ENCODE measurements at regions not wholly inside any gene's neighbourhood (a gene's known extent, or its start where the extent isn't known, plus 50 kb on each side); places are given as distances from the start of the nearest gene placed in this dataset.

- DNase-seq (ENCODE audit: low read depth, low spot score), result no peak
Observed at GRCh38 chr5:74237571-74238145, 402.9 kb downstream of the ENC1 start.

- DNase-seq (ENCODE audit: low read depth, low spot score), result no peak
Observed at GRCh38 chr5:74235552-74235951, 405.0 kb downstream of the ENC1 start.

- DNase-seq (ENCODE audit: low read depth, low spot score), result no peak
Observed at GRCh38 chr5:74233571-74233970, 407.0 kb downstream of the ENC1 start.

DNA sequence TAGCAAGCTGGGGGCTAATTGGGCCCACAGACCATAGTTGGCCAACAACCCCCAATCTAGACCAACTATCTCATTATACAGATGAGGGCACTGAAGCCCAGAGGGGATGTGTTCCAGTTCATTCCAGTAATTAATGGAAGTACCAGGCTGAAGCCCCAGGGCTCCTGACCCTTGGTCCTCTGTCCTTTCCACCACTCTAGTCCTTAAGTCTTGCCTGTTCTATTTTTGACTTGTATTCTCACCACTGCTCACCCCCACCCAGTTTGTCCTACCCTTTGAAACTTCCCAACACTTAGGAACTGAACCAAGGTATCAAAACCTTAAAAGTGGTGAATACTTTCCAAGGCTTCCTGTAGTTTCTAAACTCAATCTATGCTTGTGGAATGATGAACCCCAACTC lies 407.4 kb downstream of the ENC1 start:
- no peak for DNase-seq (ENCODE audit: low read depth, low spot score)

- DNase-seq (ENCODE audit: low read depth, low spot score), result no peak
Observed at GRCh38 chr5:74232276-74232675, 408.3 kb downstream of the ENC1 start.

- DNase-seq (ENCODE audit: low read depth, low spot score), result no peak
Observed at GRCh38 chr5:74231697-74232096, 408.8 kb downstream of the ENC1 start.

DNA sequence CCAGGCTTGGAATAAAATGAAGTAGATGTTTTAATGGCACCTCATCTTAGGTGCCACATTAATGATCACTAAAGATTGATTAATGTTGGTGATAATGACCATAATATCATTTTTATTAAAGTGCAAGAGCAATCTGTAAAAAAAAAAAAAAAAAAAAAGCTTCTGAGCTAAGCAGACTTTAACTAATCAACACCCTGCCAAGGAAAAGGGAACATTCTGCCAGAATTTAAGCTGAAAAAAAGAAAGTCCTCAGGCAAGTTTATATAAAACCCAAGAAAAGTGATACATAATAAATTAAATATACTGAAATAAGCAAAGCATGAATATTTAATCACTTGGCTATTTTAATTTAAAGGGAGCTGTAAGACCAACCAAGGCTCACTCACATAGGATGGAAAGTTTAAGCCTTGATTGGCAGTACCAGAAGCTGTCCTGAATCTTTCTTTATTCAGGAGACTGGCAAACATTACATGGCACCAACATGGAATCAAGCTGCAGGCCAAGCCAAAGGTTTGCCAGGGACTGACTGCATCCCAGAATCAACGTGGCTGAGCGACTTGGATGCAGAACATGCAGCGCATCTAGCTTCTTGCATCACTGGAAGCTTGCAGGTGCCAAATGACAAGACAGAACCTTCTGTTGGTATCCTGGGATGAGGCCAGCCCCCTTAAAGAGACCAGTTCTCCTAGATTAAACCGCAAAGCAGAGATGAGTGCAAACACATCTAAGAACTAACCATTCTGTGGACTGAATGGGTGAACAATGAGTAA lies 413.6 kb downstream of the ENC1 start:
- no peak for DNase-seq (ENCODE audit: low read depth, low spot score)

- no peak for DNase-seq (ENCODE audit: low read depth, low spot score)
Observed at GRCh38 chr5:74225587-74225986, 414.9 kb downstream of the ENC1 start.

- no peak for DNase-seq (ENCODE audit: low read depth, low spot score)
Observed at GRCh38 chr5:74224331-74224730, 416.2 kb downstream of the ENC1 start.

DNA sequence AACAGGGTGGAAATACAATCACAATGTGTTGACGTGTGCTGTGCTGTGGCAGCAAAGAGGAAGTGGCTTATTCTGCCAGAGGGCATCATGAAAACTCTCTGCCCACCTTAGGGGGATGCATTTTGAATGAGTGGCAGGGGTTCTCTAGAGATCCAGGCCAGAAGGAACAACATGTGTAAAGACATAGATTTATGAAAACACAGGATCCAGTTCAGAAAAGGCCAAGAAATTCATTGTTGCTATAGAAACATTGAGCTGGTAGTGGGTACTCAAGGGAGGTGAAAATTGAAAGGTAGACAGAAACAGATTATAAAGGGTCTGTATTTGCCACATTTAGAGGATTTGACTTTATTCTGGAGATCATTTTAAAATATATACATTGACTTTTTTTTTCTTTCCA lies 417.7 kb downstream of the ENC1 start:
- DNase-seq (ENCODE audit: low read depth, low spot score), result no peak

GRCh38 chr5:74221413-74221812 lies 419.1 kb downstream of the ENC1 start:
- DNase-seq (ENCODE audit: low read depth, low spot score), result no peak

- DNase-seq (ENCODE audit: low read depth, low spot score), result no peak
Observed at GRCh38 chr5:74216012-74216411, 424.5 kb downstream of the ENC1 start.

GRCh38 chr5:74212336-74212735 lies 428.2 kb downstream of the ENC1 start:
- DNase-seq (ENCODE audit: low read depth, low spot score), result no peak

DNA sequence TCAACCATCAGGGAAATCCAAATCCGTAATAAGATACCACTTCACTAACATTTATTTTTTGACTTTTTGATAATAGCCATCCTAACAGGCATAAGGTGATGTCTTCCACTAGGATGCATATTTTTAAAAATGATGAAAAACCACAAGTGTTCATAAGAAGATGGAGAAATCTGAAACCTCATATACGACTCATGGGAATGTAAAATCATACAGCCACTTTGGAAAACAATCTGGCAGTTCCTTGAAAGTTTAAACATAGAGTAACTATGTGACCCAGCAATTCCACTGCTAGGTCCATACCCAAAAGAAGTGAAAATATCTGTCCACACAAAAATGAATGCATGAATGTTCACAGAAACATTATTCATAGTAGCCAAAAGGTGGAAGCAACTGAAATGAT lies 431.0 kb downstream of the ENC1 start:
- DNase-seq (ENCODE audit: low read depth, low spot score), result no peak

DNA sequence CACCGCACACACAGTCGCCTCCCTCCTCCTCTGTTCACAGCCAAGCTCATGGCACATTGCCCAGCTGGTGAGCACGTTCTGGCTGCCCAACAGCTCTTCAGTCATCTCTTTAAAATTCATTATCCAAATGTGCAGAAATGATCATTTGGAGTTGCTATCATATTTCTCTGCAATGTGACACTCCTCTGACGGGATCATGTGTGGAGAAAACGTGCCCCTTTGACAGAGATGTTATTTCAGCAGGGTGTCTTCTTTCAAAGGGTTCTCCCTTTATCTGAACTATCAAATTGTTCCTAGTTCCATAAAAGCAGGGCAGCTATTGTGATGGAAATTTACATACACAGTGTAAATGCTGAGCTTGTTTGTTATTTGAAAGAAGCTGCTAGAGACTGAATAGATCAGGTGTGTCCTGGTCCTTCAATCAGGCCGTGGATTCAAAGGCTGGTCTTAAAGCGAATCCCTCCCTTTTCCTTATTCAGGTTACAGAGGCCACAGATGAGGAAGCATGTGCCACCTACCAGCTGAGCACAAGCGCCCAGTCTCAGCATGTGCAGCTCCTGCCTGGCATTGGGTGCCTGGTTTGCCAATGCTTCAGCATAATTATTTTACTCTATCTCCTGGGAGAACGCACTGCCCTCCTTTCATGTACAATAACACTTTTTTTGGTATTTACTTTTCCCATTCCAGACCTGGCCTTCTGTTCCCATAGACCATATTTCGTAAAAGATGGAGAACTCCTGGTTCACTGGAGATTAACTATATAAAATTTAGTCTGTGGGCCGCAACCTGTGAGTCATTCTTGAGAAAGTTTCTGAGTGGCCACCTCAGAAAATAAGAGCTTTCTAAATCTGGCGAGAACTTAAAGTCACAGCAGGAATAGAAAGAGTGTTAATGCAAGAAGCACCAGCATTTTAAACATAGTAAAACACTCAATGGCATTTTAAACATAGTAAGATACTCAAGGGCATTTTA lies 433.7 kb downstream of the ENC1 start:
- DNase-seq (ENCODE audit: low read depth, low spot score), result peak; percentile 28

DNA sequence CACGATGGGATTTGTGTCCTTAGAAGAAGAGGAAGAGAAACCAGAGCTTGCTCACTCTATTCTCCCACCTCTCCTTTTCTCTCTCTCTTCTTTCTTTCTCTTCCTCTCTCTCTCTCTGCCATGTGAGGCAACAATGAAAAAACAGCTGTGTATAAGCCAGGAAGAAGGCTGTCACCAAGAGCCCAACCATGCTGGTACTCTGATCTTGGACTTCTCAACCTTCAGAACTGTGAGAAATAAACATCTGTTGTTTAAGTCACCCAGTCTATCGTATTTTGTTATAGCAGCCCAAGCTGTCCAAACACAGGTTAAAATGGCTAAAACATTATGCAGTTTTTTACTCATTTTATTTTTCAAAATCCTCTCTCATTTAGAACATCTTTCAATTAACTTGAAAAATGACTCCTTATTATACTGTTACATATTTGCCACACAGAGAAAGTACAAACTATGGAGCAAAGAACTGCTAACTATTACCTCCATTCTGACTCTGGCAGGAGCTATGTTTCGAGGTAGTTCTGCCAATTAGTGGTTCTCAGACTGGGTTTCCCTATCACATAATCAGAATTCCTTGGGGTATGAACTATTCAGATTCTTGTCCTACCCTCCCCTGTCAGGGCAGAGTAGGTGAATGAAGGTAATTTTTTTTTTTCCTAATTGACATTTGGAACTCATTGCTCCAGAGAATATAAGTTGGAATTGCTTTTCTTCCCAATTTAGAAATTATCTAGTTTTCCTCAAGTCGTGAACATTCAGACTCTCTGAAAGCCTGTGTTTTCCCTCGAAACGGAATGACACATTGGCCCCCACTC lies 434.6 kb downstream of the ENC1 start:
- DNase-seq (ENCODE audit: low read depth, low spot score), result no peak

GRCh38 chr5:74201334-74202081 lies 439.0 kb downstream of the ENC1 start:
- DNase-seq (ENCODE audit: low read depth, low spot score), result no peak

GRCh38 chr5:74200560-74200959 lies 440.0 kb downstream of the ENC1 start:
- no peak for DNase-seq (ENCODE audit: low read depth, low spot score)

GRCh38 chr5:74199436-74200210 lies 440.9 kb downstream of the ENC1 start:
- DNase-seq (ENCODE audit: low read depth, low spot score), result no peak

DNA sequence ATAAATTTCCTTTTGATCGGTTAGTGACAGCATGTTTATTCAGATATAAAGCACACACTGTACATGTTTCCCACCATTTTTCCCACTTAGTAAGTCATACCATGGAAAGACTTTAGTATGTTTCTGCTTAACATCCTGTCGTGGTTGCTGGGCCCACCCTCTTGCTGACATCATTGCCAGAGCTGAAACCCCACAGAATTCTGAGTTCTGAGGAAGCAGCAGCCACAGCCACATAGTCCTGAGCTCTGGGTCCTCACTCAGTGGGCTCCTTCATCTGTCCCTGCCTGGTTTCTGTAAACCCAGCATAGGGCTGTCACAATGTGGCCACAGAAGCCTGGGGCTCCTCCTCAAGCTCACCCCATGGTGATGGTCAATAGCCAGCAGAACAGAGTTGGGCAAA lies 441.5 kb downstream of the ENC1 start:
- no peak for DNase-seq (ENCODE audit: low read depth, low spot score)

All from smooth muscle cell of the brain vasculature (primary cell).